Stimulated activated CD4-positive, alpha-beta T cell treated with anti-CD3 and anti-CD28 coated beads, Interleukin-15, amount 100 ng/mL, for 24 hours (primary cell): ENCODE measurements at regions not wholly inside any gene's neighbourhood (a gene's known extent, or its start where the extent isn't known, plus 50 kb on each side); places are given as distances from the start of the nearest gene placed in this dataset.

Experiments
- DNase-seq: peaks from one replicate; pipeline ENCODE4 v3.0.0-alpha.2; 2020

DNA sequence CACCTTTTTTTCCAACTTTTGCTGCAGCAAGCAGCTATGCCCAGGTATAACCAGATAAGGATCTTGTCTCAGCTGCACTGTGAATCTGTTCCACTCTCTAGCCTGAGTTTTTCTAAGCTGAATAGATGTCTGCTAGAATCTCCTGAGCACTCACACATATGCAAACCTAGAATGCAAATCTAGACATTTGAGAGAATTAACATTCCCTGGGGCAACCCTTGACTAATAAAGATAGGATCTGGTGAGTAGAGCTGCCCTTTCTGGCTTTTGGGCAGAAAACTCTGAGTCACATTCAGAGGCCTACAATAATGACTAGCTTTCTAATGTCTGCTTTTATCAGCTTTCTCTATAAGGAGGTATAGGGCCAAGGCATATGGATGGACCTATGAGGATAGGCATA is 61.4 kb upstream of the BARHL2 start:
- no peak for DNase-seq

DNA sequence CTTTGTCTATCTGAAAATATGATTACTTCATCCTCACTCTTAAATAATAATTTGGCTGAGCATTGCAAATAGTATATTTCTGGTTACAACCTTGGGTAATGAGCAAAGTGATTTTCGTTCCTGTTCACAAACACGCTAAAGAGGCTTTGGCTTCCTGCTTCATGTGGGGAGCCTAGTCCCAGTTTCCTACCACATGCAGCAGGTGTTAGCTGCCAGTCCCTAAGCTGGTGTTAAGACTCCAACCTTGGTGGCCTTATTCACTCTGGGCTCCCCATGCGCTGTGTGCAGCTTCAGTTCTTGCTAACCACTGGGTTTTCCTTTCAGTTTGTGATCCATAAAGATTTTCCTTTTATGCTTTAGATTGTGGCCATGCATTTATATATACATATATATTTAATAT is 56.7 kb upstream of the BARHL2 start:
- DNase-seq: no peak

DNA sequence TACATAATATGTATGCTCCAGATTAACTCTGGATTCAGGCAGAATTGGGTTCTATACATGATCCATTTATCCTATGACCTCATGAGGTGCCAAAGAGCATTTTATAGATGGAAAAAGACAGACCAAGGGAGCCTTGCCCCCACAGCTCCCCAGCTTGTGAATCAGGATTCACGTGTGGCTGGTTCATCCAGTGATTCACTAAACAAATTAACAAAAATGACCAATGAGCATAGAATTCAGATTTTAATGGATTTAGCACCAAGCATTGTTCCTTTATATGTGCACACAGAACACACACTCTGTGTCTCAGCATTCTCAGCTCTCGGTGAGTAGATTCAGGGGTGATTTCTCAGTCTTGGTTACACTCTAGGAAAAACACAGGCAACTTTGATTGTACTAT is 51.7 kb upstream of the BARHL2 start:
- no peak for DNase-seq

DNA sequence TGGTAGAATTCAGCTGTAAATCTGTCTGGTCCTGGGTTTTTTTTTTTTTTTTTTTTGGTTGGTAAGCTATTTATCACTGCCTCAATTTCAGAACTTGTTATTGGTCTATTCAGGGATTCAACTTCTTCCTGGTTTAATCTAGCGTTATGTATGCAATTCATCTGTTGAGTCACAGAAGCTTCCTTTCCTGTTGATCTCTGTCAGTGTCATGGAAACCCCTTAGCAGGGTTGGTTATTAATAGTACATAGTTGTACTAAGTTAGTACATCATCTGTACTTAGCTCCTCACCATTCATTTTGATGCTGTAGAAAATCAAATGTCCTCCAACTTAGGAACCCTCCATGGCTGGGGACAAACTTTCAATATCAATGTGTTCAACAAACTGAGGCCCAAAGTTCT is 51.0 kb upstream of the BARHL2 start:
- DNase-seq: no peak
